ELR (cell line): ENCODE measurements at regions not wholly inside any gene's neighbourhood (a gene's known extent, or its start where the extent isn't known, plus 50 kb on each side); places are given as distances from the start of the nearest gene placed in this dataset.
"Not testable (repeated sequence)": the region's sequence is repeated elsewhere in the genome, so short reads cannot be mapped to it uniquely, and the experiment has no call there.

Experiments
- DNase-seq: peaks from one replicate; pipeline ENCODE4 v3.0.0-alpha.2; 2015; ENCODE audit warnings: low read depth

DNA sequence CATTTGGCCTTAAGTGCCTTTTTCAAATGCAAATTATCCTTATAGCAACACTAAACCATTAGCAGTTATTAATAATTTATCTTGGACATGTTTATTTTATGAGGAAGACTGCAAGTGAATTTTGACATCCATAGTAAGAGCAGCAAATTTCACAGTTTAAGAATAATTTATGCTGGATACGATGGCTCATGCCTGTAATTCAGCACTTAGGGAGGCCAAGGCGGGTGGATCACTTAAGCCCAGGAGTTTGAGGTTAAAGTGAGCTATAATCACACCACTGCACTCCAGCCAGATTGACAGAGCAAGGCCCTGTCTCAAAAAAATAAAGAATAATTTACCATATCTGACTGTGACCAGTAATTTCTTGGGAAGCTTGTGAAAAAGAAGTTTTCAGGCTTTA lies 286.2 kb downstream of the TMX3 start:
- DNase-seq, result no peak

DNA sequence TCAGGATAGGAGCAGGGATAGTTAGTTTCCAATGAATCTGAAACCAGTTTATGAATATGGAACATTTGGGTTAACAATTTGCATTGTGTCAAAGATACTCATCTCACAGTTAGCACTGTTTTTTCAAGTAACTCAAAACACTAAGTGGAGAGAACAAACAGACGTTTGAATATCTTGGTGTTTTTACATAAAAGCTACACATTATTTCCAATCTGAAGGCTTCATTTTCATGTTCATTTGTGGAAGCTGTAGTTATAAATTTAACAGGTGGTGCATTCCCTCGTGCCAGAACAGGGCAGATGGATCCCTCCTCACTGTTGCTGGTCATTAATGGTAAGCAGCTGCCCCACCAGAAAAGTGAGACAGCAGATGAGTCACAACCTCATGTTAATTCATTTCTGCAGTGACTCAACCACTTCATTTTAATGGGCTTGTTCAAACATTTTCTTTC lies 286.9 kb downstream of the TMX3 start:
- peak; percentile 92 for DNase-seq

DNA sequence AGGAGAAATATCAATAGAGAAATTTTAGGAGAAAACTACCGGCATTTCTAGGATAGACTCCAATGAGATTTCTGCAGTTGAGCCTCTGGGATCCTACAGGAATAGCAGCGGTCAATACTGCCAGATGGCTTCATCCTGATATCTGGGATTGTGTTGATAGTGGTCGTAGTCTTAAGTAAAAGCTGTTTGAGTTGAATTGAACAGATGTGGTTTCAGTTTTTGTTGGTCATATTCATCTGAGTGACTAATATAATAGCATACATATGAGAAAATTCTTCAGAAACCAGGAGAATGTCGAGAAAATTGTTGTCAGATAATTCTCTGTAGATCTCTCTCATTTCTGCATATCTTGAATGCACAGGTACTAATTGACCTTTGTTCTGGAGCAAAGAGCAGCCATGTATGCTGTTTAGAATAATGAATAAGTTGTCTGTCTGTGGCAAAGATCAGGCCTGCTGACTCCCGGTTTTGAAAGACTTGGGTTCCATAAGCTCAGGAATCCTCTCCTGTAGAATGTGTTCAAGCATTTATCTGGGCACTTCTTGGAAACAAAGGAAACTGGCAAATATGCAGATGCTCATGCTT lies 288.1 kb downstream of the TMX3 start:
- peak; percentile 64 for DNase-seq

DNA sequence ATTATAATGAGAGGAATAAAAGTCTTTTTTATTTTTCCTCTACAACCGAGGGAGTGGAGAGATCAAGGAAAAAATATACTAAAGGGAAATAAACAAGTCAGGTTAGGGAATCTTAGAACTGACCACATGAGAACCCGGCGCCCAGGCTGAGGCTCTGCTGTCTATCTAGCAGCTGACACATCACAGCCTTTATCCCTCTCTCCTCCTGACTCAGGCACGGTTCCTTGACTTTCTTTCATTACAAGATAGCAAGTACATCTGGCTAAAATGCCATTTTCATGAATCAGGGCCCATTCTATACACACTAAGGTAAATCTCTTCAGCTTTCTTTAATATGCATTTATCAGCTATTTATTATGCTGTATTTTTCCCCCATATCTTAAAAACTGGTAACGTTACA lies 296.0 kb downstream of the TMX3 start:
- peak; percentile 89 for DNase-seq

DNA sequence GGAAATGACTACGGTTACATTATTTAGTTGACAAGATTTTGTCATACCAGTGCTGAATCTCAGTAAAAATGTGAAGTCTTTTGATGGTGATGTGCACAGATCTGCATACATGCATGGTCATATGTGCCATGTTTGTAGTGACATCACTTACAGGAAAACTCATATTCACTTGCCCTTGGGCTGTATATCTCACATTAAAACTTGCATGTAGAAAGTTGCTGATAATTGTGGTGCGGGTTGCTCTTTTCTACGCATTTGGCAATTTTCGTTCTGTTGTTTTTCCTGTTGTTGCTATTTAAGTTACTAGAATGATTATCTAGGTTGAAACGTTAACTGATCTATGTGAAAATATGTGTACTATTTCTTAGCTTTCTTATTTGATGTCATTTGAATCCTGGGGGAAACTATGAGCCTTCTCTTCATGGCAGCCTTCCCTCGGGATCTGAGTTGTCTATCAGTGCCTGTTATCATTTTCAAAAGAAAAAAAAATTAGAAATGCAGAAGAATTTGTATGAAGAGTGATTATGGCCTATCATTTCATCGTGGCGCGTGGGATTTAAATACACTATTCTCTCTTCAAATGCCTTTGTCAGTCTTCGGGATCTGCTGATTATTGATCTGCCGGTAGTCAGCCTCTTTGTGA lies 296.6 kb downstream of the TMX3 start:
- no peak for DNase-seq

DNA sequence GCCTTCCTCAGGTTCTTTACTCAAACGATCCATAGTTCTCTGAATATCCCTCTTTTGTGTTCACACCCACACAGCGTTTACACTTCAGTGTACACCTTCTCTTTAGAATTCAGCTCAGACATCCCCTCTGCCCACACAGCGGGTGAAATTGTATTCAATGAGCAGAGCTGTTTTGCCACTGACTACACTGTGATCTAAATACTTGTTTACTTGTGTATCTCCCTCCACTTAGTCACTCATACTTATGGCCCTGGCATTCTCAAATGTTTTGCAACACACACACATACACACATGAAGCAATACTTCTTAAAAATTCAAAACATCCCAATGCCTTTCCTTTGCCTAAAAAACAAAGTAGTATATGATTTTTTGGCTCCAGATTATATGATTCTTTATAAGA lies 297.1 kb downstream of the TMX3 start:
- DNase-seq, result peak; percentile 65

DNA sequence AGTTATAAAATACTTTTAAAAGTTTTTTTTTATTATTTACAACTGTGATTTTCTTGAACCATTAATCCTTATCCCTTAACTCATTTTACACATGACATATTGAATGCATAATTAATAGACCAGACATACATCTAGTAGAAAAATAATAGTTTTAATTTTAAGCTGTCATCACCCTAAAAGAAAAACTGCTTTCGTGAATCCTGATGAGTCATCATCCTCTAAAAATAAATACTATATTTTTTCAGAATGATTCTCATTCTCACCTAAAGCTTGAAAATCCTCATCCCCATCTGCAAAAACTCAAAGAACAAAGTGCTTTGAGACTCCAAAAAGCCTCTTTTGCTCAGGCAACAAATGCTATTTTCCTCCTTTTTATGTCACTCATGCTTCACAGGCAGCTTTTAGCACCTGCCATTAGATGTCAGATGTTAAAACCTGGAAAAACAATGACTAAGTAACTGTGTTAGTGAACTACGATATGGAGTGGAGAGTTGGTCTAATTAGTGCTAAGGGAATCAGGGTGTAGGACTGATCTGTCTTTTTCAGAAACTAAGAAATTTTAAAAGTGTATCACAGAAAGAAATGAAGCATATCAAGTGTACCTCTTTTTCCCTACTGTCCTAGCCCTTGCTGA lies 297.6 kb downstream of the TMX3 start:
- peak; percentile 48 for DNase-seq

DNA sequence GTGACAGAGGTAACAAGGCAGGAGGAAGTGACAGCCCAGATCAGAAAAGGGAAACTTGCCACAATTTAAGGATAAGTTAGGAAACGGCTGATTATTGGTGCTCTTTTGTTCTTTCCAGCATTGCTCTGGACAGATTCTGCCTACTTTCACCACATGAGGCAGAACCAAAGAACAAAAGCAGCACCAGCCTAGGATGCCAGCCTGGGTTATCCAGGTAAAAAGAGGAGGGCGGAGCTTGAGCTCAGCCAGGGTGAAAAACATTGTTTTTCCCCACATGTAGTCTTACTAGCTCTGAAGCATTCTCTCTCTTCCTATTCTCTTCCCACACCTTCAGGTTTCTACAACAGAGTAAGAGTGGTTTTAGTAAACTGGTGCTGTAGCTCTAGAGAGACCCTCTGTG lies 300.5 kb downstream of the TMX3 start:
- DNase-seq, result no peak

DNA sequence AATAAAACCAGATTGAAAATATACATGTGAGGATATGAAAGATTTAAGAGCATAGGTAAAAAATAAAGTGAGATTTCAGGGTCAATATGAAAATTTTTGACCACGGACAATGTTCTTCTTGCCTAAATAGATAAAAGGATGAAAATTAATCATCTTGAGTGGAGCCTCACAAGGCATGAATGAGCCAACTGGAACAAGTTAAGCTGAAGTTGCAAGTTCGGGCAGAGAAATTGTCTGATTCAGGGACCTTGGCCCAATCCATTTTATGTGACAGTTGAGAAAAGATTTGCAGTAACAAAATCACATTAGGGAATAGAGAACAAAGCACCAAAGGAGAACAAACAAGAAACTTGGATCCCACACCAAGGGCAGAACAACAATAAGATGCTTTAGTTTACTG lies 305.3 kb downstream of the TMX3 start:
- DNase-seq, result no peak

DNA sequence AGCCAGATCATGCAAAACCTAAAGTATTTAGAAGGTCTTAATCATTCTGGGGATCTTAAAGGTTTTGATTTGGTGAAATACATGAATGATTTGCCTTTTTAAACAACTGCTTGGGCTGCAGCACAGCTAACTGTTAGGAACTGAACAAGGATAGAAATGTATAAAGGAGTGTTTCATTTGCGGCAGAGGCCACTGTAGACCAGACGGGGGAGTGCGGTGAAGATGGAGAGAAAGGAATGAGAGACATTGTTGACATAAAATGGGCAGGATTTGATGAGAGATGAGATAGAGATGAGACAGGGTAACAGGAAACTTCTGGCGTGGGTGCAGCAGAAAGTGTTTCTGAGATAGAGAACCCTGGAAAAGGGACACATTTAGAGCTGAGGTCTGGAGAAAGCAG lies 308.1 kb downstream of the TMX3 start:
- DNase-seq, result no peak

DNA sequence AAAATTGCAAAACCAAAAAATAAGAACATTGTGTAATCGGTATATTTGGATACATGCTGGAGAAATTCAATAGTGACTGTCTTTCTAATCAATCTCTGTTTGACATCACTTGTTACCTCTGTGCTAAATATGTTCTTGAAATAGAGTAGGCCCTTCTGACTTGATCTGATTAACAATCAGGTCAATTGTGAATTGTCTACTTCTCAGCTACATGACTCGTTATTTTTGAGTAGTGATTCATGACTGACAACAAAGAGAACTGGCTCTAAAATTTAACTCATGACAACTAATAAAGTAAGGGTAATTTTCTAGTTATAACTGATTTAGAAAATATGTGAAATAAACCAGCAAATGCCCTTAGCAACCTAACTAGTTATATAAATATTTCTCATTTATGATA lies 312.1 kb downstream of the TMX3 start:
- DNase-seq, result no peak

DNA sequence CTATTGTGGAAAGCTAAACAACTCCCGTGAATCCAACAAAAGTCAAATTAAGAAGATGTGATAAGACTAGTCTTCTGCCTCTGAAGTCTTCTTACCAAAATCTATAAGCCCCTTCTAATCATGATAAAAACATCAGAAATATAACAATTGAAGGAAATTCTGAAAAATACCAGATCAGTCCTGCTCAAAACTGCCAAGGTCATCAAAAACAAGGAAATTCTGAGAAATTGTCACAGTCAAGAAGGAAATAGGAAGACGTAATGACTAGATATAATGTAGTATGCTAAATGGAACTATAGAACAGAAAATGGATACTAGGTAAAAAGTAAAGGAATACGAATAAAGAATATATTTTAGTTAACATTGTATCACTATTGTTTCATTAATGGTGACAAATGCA lies 314.0 kb downstream of the TMX3 start:
- DNase-seq, result no peak

DNA sequence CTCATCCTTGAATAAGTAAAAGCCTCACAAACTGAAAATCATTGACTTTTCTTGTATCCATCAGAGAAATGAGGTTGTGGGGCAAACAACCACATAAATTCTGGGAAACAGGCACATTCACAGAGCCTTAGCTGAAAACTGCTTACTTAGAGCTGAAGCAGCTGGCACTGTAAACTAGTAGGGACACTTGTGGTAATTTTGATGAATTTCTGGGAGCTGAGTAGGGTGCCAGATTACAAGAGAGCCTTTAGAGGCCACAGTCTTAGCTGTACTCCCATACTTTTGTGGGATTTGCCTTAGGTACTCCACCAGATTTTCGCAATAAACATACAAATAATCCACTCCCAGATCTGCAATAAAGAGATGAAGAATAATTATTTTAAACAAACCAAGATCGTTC lies 315.2 kb downstream of the TMX3 start:
- DNase-seq, result no peak

DNA sequence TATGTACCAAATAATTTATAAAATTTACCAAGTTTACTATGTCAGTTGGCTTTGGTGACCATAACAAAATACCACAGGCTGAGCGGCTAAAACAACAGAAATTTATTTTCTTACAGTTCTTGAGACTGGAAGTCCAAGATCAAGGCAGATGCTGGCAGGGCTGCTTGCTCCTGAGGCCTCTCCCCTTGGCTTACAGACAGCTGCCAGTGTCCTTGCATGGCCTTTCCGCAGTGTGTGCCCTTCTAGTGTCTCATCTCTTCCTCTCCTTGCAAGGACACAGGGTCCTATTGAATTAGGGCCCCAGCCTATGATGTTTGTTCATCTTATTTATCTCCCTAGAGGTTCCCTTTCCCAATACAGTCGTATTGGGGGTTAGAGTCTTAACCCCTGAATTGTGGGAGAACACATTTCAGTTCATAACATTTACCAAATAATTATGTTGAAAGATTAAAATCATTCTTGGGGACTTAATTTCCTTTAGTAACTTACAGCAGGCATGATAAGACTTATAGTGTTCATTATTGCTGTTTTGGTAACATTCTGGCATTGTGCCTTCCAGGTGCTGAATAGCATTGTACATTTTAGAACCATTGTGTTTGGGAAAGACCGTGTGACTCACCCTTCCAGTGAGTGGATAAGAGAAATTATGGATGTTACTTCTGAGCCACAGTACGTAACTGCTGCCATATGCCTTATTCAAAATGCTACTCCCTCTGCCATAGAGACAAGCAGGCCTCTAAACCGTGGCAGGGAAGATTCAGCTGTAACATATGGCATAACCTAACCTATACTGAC lies 317.5 kb downstream of the TMX3 start:
- no peak for DNase-seq

DNA sequence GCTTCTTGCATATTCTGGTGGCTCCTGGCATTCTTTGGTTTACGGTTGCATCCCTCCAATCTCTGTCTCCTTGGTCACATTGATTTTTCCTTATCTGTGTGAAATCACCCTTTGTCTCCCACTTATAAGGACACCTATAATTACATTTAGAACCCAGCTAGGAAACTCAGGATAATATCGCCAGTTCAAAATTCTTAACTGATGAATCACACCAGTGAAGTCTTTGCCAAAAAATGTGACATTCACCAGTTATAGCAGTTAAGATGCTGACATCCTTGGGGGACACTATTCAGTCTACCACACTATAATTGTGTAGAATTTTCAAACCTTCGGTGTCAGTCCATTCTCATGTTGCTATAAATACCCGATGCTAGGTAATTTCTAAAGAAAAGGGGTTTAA lies 320.2 kb downstream of the TMX3 start:
- DNase-seq, result peak; percentile 65

DNA sequence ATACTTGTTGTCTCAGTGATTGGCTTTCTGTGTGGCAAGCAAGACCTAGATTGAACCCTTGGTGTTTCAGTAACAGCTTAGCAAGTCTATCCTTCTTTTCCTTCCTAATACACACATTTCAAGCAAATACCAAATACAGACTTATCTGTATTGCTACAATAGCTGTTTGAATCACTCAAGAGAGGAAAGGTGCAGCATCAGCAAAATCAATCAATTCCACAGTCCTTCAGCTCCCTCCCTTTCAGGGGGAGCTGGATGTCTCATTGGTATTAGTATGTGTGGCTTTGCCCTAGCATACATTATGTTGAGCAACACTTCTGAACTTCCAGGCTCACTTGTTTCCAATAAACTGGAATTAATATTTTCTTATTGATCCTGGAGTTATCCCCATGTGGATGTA lies 323.1 kb downstream of the TMX3 start:
- peak; percentile 23 for DNase-seq

DNA sequence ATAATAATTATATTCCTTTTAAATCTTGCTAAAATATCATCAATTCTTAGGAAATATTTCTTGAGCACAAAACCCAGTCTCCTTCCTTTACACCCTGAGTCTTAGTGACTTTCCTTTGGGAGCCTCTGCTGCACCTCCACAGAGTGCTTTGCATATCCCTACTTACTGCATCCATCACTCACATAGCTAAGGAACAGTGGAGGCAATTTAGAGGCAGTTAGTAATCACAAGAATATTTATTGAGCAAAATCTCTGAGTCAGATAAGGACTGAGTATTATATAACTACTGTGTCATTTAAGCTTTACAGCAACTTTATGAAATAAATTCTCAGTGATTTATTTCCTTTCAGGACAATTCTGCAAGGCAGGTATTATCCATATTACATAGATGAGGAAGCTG lies 327.7 kb downstream of the TMX3 start:
- peak; percentile 57 for DNase-seq

DNA sequence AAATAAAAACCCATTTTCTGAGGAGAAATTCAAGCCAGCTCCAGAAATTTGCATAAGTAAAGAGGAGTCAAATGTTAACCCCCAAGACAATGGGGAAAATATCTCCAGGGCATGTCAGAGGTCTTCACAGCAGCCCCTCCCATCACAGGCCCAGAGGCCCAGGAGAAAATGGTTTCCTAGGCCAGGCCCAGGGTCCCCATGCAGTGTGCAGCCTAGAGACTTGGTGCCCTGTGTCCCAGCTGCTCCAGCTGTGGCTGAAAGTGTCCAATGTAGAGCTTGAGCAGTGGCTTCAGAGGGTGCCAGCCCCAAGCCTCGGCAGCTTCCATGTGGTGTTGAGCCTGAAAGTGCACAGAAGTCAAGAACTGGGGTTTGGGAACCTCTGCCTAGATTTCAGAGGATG lies 330.9 kb downstream of the TMX3 start:
- not testable (repeated sequence) for DNase-seq

DNA sequence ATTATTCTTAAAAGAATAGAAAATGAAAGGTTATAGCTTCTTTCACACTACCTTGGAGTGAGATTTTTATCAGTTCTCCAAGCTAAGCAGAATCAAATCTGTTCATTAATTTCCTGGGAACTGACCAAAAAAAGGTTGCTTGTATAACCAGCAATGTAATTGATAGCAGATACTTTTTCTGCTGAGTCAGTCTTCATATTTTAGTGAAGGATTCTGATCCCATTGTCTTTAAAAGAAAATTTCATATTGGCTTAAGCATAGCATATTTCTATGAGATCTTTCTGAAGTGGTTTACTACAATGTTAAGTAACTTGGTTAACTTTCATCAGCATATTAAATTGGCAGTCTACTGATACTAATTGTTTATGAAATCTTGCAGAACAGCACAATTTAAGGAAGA lies 338.0 kb downstream of the TMX3 start:
- no peak for DNase-seq

DNA sequence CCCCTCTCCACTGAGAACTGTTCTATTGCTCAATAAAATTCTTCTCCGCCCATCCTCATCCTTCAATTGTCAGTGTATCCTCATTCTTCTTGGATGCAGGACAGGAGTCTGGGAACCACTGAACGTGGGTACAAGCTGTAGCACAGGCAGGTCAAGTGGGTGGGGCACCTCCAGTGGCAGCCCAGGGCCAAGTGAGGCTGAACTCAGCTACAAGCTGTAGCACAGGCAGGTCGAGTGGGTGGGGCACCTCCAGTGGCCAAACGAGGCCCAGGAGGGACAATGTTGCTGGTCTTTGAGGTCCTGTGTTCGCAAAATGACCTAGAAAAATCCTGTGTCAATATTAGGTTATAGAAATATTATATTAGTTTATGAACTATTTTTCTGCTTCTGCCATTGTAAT lies 352.0 kb downstream of the TMX3 start:
- DNase-seq, result no peak

DNA sequence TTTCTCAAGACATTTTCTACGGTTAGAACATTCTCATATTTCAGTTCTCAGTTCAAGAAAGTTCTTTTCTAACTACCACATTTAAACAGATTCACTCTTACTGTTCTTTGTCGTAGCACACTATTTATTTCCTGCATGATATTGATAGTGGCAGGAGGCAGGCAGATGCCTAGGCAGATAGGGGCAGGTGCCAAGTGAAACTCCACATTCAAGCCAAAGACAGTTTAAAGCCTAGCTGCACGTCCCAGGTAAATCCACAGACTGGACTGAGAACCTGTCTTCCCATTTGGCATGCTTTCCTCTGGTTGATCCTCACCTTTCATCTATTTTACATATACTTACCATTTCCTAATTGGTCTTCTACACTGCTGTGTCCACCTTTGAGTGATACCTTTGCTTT lies 359.3 kb downstream of the TMX3 start:
- DNase-seq, result no peak

DNA sequence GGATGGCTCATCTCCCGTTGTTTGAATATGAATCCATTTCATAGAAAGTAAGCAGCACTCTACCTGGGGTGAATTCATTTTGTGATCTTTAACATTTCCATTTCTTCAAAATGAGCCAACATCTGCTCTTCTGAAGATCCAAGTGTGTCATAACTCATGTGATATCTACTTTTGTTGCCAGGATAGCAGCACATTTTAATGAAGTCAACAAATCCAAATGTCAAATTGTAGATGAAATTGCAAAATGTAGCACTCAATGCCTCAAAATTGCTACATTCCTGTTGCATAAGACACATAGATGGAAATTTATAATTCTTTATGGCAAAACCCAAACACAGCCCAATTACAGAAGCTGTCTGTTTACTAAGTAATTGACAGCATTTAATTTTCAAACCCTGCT lies 360.7 kb downstream of the TMX3 start:
- DNase-seq, result no peak

DNA sequence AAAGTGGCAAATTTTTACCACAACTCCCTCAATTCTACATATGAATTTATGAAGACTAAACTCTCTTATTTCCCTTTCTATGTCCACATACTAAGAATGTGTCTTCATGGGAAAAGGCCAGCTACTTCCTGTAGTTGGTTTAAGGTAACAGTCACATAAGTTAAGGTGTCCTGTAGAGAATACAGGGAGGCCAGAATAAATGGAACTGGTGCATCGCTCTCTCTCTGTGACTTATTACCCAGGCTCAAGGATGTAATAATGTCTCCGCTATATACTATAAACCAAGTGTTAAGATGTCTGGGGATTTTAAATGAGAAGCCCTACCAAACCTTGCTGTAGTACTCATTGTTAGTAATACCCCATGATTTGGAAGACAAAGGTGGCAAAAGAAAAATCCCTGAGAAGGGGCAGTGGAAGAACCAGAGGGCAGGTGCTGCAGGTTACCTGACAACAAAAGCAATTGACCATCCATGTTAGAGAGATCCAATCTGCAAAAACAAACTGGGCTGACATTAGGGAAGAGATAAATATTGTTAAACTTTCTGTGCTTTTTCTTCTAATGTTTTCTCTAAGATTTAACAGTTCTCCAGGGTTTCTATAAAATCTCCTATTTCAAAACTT lies 372.8 kb downstream of the TMX3 start:
- DNase-seq, result no peak
